SK-N-MC (cell line): ENCODE measurements at regions not wholly inside any gene's neighbourhood (a gene's known extent, or its start where the extent isn't known, plus 50 kb on each side); places are given as distances from the start of the nearest gene placed in this dataset.

Experiments
- DNase-seq: peaks from one replicate; pipeline ENCODE4 v3.0.0-alpha.2; 2011; ENCODE audit warnings: low read depth, low spot score
- H3K27ac ChIP-seq: fragments of 200-600 bp; sonication (generic); 2 replicates; pipeline ENCODE4 v1.5.1; 2016; ENCODE audit warnings: mixed run types
- H3K36me3 ChIP-seq: fragments of 200-600 bp; sonication (generic); 2 replicates; pipeline ENCODE4 v1.6.1; 2017; ENCODE audit warnings: antibody characterized with exemption, low read length, mixed read lengths; ENCODE audit not compliant: insufficient read depth
- H3K4me3 ChIP-seq: fragments of 200-600 bp; sonication (generic); 2 replicates; pipeline ENCODE4 v1.5.1; 2016
- H3K9ac ChIP-seq: fragments of 200-600 bp; sonication (generic); 2 replicates; pipeline ENCODE4 v1.8.0; 2017; ENCODE audit warnings: mixed run types, mixed read lengths; ENCODE audit not compliant: insufficient read length
- H3K9me3 ChIP-seq: fragments of 200-600 bp; sonication (generic); 2 replicates; pipeline ENCODE4 v1.6.1; 2017; ENCODE audit warnings: low read depth, mild to moderate bottlenecking, antibody characterized with exemption, low read length, moderate library complexity, mixed read lengths
- EZH2 ChIP-seq: fragments of 200-600 bp; sonication (generic); IDR thresholded peaks from one replicate; pipeline ENCODE4 v1.6.1; 2017; ENCODE audit warnings: antibody characterized with exemption
- FOXP2 ChIP-seq: optimal IDR thresholded peaks from 2 replicates; pipeline ENCODE3; 2011; ENCODE audit warnings: mild to moderate bottlenecking, moderate library complexity; ENCODE audit not compliant: insufficient read depth; ENCODE audit errors: extremely low read length, control extremely low read depth
- POLR2AphosphoS5 ChIP-seq: IDR thresholded peaks from 2 replicates; pipeline ENCODE4 v1.6.1; 2012; ENCODE audit warnings: mild to moderate bottlenecking, low read depth, low read length, borderline replicate concordance

GRCh38 chr11:106280036-106280435, 202.6 kb downstream of the AASDHPPT start:
- H3K4me3 ChIP-seq = no peak overlapping the region
- no peak overlapping the region for H3K9ac ChIP-seq
- H3K9me3 ChIP-seq = no peaks in the 10 kb centered on the region
- TF ChIP-seq EZH2 = no peak
- no peak for TF ChIP-seq POLR2AphosphoS5
- TF ChIP-seq FOXP2 = no peak
- no peaks in the 10 kb centered on the region for H3K36me3 ChIP-seq
- no peak for DNase-seq
- no peak overlapping the region for H3K27ac ChIP-seq

GRCh38 chr11:106281455-106282173, 204.2 kb downstream of the AASDHPPT start:
- Histone ChIP-seq H3K36me3 (no peaks in the 10 kb centered on the region), H3K4me3 (no peak overlapping the region), H3K9ac (no peak overlapping the region), H3K9me3 (no peaks in the 10 kb centered on the region), H3K27ac (no peak overlapping the region)
- no peak for TF ChIP-seq EZH2
- no peak for TF ChIP-seq POLR2AphosphoS5
- TF ChIP-seq FOXP2 = no peak
- DNase-seq = no peak

- no peaks in the 10 kb centered on the region for H3K9me3 ChIP-seq
- H3K4me3 ChIP-seq = no peak overlapping the region
- H3K36me3 ChIP-seq = no peaks in the 10 kb centered on the region
- no peak for TF ChIP-seq FOXP2
- TF ChIP-seq POLR2AphosphoS5 = no peak
- no peak for TF ChIP-seq EZH2
- DNase-seq = no peak
- no peak overlapping the region for H3K9ac ChIP-seq
- no peak overlapping the region for H3K27ac ChIP-seq
These were observed 209.5 kb downstream of the AASDHPPT start for GRCh38 chr11:106286881-106287504.

GRCh38 chr11:106288057-106288456, 210.6 kb downstream of the AASDHPPT start:
- no peak for TF ChIP-seq FOXP2
- TF ChIP-seq EZH2 = no peak
- no peak for TF ChIP-seq POLR2AphosphoS5
- H3K36me3 ChIP-seq = no peaks in the 10 kb centered on the region
- DNase-seq = no peak

GRCh38 chr11:106288822-106289387, 211.4 kb downstream of the AASDHPPT start:
- no peak overlapping the region for H3K4me3 ChIP-seq
- DNase-seq = no peak
- H3K36me3 ChIP-seq = no peaks in the 10 kb centered on the region
- no peak overlapping the region for H3K9ac ChIP-seq
- no peak for TF ChIP-seq POLR2AphosphoS5
- TF ChIP-seq FOXP2 = no peak
- TF ChIP-seq EZH2 = no peak
- no peak overlapping the region for H3K27ac ChIP-seq
- H3K9me3 ChIP-seq = no peaks in the 10 kb centered on the region

More at GRCh38 chr11:106288057-106288456, 210.6 kb downstream of the AASDHPPT start:
- no peak overlapping the region for H3K4me3 ChIP-seq
- H3K9ac ChIP-seq = no peak overlapping the region
- H3K27ac ChIP-seq = no peak overlapping the region
- no peaks in the 10 kb centered on the region for H3K9me3 ChIP-seq

- H3K4me3 ChIP-seq = no peak overlapping the region
- no peak overlapping the region for H3K27ac ChIP-seq
- DNase-seq = no peak
- no peaks in the 10 kb centered on the region for H3K36me3 ChIP-seq
- TF ChIP-seq EZH2 (no peak), FOXP2 (no peak), POLR2AphosphoS5 (no peak)
- no peaks in the 10 kb centered on the region for H3K9me3 ChIP-seq
- H3K9ac ChIP-seq = no peak overlapping the region
These were observed 215.1 kb downstream of the AASDHPPT start for GRCh38 chr11:106292526-106292925.

GRCh38 chr11:106295974-106296373, 218.5 kb downstream of the AASDHPPT start:
- Histone ChIP-seq H3K4me3 (no peak overlapping the region), H3K9ac (no peak overlapping the region), H3K36me3 (no peaks in the 10 kb centered on the region), H3K9me3 (no peaks in the 10 kb centered on the region), H3K27ac (no peak overlapping the region)
- no peak for DNase-seq
- TF ChIP-seq FOXP2 (no peak), POLR2AphosphoS5 (no peak), EZH2 (no peak)

GRCh38 chr11:106302416-106302815, 225.0 kb downstream of the AASDHPPT start:
- Histone ChIP-seq H3K9me3 (no peaks in the 10 kb centered on the region), H3K9ac (no peak overlapping the region), H3K27ac (no peak overlapping the region), H3K4me3 (no peak overlapping the region), H3K36me3 (no peaks in the 10 kb centered on the region)
- DNase-seq = no peak
- TF ChIP-seq POLR2AphosphoS5 = no peak
- TF ChIP-seq EZH2 = no peak
- no peak for TF ChIP-seq FOXP2

GRCh38 chr11:106304274-106304673, 226.8 kb downstream of the AASDHPPT start:
- no peak overlapping the region for H3K27ac ChIP-seq
- DNase-seq = no peak
- no peak for TF ChIP-seq POLR2AphosphoS5
- no peak for TF ChIP-seq FOXP2
- TF ChIP-seq EZH2 = no peak
- H3K36me3 ChIP-seq = no peaks in the 10 kb centered on the region
- H3K4me3 ChIP-seq = no peak overlapping the region
- no peak overlapping the region for H3K9ac ChIP-seq
- H3K9me3 ChIP-seq = no peaks in the 10 kb centered on the region
